ENCODE measurements at regions not wholly inside any gene's neighbourhood (a gene's known extent, or its start where the extent isn't known, plus 50 kb on each side); places are given as distances from the start of the nearest gene placed in this dataset.

DNA sequence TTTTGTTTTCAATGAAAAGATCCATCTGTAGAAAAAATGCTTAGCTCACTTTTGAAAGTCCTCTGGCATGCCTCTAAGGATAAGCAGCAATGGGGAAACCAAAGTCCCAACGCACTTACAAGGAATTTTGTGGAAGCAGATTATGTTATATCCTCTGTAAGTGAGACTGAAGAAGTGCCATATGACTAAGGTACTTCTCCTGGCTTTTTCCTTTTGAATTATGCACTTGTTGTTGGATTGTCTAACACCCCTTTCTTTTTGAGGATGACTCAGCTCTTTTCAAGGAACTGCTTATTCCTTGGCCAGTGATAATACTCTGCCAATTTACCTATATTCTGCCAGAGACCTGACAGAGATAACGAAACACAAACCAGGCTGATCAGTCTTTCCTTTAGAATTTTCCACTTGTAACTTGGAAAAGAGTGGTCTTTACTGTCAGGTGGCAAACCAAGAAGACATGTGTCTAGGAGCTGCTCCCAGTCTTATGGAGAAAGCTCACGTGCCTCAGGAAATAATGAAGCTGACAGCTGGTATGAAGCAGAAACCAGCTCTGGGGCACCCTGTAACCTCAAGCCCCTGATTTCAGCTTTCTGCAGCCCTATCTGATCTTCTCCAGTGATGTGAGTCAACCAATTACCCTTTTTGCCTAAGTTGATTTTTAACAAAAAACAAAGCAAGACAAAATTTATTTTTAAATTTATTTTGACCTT, 290.8 kb upstream of the FBXL7 start:
- no peak for DNase-seq (ENCODE audit: low read depth, low spot score)

GRCh38 chr5:15206133-15206532, 293.8 kb upstream of the FBXL7 start:
- DNase-seq (ENCODE audit: low read depth, low spot score), result no peak

DNA sequence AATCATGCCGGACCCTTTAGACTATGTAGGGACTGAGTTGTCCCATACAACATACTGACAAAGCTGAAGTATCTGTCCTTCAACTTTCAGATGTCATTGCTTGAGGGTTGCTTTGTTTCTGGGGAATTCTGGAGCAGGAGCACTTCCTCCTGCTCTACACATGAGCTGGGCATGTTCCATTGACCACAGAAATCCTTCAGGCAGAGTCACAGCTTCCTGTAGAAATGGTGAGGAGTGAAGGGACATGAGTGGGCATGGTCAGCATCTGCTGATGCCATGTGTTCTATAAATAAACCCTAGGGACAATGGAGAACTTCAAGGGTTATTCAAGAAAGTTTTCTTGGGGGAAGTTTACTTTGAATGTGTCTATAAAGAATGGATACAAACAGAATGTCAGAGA, 296.6 kb upstream of the FBXL7 start:
- DNase-seq (ENCODE audit: low read depth, low spot score), result peak; percentile 1

DNA sequence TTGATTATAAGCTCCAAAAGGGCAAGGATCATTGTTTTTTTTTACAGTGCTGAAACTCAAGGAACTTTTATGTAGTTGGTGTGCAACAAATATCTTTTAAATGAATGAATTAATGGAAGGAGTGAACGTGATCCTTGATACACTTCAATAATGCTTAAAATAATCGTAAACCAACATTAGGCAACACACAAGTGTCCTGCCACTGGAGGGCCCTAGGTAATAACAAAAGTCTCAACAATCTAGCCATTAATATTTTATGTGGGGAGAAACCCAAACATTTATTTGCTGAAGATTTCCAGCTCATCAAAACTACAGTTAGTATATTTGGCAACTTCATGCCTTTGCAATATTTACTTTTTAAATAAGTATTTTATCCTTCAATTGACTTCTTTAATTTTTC, 309.0 kb upstream of the FBXL7 start:
- DNase-seq (ENCODE audit: low read depth, low spot score), result no peak

- DNase-seq (ENCODE audit: low read depth, low spot score), result no peak
Measured at GRCh38 chr5:15183520-15183919, 311.9 kb upstream of the ANKH start.

GRCh38 chr5:15170173-15170572, 298.6 kb upstream of the ANKH start:
- DNase-seq (ENCODE audit: low read depth, low spot score), result no peak

- DNase-seq (ENCODE audit: low read depth, low spot score), result no peak
Measured at GRCh38 chr5:15168358-15168757, 296.8 kb upstream of the ANKH start.

DNA sequence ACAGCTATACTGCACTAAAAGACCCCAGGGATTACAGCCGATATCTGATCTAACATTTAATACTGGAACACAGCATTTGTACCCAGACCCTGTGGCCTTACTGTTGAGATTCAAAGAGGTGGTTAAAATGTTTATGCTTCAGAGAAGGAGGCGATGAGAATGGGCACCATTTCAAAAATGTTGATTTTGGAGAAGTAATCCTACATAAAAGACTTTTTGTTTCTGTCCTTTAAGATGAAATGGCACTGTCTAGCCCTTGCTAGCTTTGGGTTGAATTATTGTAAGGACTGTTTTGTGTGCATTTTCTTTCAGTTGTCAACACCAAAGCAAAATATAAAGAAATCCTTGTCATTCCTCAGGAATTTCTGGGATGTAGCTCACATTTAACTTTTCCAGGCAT, 288.5 kb upstream of the ANKH start:
- peak; percentile 4 for DNase-seq (ENCODE audit: low read depth, low spot score)

DNA sequence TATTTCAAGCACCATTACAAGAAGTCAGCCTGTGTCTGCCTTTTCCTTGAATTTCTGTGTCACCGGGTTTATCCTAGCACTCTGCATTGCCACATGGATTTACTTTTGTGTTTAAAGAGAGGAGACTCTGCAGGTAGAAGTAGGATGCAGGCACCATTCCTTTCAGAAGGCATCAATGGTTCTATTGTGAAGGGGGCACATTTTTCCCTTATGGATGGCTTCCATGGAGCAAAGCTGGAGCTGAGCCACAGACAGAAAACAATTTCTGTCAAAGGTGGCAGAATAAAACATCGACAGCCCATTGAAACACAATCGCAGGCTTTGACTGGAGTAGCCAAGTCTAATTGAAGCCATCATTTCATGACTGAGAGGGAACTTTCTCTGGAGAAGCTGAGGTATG, 288.0 kb upstream of the ANKH start:
- no peak for DNase-seq (ENCODE audit: low read depth, low spot score)

DNA sequence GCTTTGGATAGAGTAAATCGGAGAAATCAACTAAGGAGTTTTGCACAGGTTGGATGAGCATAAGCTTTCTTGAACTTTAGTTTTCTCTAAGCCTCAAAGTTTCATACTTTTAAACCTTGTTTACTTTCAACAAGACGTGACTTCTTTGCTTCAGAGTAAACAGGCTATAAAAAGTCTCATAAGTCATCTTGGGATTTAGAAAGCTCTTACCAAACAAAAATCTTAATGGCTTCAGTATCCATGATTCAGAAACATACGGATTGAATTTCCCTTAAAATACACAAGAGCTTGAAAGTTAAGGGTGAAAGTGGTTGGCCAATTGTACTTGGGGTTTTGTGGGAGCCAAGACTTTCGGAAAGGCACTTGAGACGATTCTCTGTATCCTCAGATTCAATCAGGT, 270.9 kb upstream of the ANKH start:
- DNase-seq (ENCODE audit: low read depth, low spot score), result no peak

- DNase-seq (ENCODE audit: low read depth, low spot score), result no peak
Measured at GRCh38 chr5:15137414-15137813, 265.8 kb upstream of the ANKH start.

GRCh38 chr5:15135661-15136060, 264.1 kb upstream of the ANKH start:
- no peak for DNase-seq (ENCODE audit: low read depth, low spot score)

GRCh38 chr5:15133456-15133965, 261.9 kb upstream of the ANKH start:
- DNase-seq (ENCODE audit: low read depth, low spot score), result no peak

DNA sequence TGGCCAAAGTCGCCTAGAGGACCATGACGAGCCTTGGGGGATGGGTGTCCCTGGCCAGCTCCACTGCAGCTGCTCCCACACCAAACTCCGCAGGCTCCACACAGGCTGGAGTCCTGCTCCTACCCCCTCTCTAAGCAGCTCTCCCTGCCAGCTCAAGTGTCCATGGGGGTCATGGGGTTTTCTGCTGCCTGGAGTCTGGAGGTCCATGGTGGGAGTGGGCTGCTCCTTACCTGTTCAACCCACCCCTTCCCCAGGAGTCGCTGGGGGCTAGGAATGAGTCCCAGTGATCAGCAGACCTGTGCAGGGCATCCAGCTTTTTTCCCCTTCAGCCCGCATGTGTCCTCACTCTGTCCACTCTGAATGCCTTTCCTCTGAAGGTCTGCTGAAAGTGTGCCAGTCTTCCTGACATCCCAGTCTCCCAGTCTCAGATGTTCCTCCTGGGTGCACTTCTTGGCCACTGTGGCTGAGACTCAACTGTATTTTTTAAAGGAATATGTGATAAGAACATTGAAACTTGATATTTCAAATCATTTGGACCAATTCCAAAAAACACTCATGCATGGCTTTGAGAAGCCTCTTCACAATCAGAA, 261.3 kb upstream of the ANKH start:
- DNase-seq (ENCODE audit: low read depth, low spot score), result no peak

DNA sequence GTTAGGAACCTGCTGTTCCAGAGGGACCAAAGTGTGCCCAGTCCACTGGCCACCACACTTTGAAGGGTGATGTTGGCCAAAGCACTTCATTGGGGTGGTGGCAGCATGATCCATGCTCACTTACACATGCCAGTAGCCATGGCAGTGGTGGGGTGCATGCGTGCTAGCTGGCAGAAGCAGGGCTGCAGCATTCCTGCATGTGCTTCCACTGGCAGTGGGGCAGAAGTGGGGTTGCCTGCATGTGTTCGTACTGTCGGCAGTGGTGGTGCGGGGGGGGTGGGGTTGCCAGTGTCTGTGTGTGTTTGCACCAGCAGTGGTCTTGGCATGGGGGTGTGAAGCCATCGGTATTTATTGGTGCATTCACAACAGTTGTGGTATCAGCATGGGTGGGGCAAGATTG, 260.3 kb upstream of the ANKH start:
- DNase-seq (ENCODE audit: low read depth, low spot score), result no peak

GRCh38 chr5:15124871-15125568, 253.4 kb upstream of the ANKH start:
- DNase-seq (ENCODE audit: low read depth, low spot score), result no peak

GRCh38 chr5:15124461-15124860, 252.9 kb upstream of the ANKH start:
- no peak for DNase-seq (ENCODE audit: low read depth, low spot score)

DNA sequence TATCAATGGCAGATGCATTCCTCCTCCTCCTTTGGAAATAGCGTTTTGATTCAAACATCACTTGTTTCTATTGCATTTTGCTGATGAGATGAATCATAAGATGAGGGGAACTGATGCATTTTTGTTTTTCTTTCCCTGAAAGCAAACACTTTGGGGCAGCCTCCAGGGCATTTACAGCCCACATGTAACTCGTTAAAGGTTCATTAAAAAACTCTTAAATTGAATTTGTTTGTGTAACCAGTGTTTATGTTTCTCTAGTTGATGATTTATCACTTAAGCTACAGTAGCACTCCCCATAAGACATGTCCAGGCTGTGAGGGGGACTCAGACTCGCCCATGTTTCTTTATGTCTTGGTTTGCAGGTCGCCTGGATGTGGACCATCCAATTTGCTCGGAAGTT, 246.1 kb upstream of the ANKH start:
- no peak for DNase-seq (ENCODE audit: low read depth, low spot score)

GRCh38 chr5:15116996-15117395, 245.4 kb upstream of the ANKH start:
- no peak for DNase-seq (ENCODE audit: low read depth, low spot score)

DNA sequence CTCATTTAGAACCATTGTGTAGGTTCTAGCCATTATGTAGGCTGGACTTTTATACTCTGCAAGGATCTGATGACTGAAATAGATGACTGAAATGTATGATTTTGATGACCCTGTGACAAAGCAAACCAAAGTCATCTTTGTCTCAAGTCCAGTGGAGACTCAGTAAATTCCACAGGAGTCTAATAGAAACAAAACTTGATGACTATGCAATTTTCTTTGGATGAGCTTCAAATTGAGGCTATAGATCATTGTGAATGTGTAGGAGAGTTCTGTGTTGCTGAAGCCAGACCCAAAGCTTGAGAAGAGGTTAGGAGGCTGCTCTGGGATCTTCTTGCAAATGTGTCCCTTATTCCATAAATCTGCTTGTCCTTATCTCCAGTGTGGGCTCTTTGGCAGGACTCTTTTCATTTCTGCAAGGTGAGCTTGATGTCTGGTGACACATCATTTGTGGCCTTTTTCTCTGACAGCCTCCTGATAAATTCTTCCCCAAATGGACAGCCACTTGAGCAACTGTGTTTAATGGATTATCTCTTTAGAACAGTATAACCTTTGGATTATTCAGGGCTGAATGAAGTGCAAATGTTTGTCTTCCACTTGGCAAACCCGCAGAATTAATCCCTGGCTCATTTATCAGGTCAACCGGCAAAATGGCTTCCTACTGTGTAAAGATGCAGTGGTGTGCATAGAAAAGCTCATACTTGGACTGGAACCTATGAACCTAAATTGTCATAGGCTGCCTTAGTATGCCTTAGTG, 235.1 kb upstream of the ANKH start:
- DNase-seq (ENCODE audit: low read depth, low spot score), result no peak

DNA sequence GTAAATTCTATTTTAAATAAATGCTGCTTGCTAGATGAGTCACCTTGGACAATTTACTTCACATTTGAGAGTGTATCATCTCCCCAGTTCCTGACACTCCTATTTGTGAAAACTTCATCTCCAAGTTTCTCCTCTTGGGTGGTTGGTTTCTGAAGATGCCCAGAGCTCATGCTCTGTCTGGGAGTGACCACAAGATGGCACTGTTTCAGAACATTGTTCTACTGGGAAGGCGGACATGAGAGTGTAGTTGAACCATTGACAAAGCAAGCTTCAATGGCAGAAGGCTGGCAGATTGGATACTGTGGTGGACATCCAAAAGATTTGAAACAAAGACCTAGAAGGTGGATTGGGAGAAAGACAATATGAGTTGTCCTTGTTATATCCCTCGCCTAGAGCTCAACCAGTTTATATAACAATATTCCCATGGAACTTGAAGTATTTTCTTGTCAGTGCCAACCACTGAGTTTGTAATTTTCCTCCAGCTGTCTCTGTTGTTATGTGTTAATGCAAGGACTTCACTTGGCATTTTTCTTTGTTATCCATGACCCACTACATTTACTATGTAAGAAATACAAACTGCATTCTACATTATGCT, 234.3 kb upstream of the ANKH start:
- peak; percentile 61 for DNase-seq (ENCODE audit: low read depth, low spot score)

GRCh38 chr5:15103864-15104263, 232.3 kb upstream of the ANKH start:
- no peak for DNase-seq (ENCODE audit: low read depth, low spot score)
